Dendritic cell treated with granulocyte-macrophage colony-stimulating factor and Interleukin-4, amounts not matched to agents 40 ng/mL and 50 ng/mL, for 4 days (primary cell): ENCODE measurements at regions not wholly inside any gene's neighbourhood (a gene's known extent, or its start where the extent isn't known, plus 50 kb on each side); places are given as distances from the start of the nearest gene placed in this dataset.

Source experiments
- H3K27ac Mint-ChIP-seq: one replicate; pipeline ENCODE4 v1.8.0; 2022; ENCODE audit warnings: mild to moderate bottlenecking, mixed read lengths
- H3K27me3 Mint-ChIP-seq: one replicate; pipeline ENCODE4 v1.8.0; 2022; ENCODE audit warnings: mild to moderate bottlenecking, mixed read lengths
- H3K36me3 Mint-ChIP-seq: one replicate; pipeline ENCODE4 v1.8.0; 2022; ENCODE audit warnings: low read depth, mixed read lengths
- H3K4me1 Mint-ChIP-seq: one replicate; pipeline ENCODE4 v1.8.0; 2022; ENCODE audit warnings: low read depth, mixed read lengths
- H3K4me3 Mint-ChIP-seq: one replicate; pipeline ENCODE4 v1.8.0; 2022; ENCODE audit warnings: mild to moderate bottlenecking, moderate library complexity, mixed read lengths
- H3K9me3 Mint-ChIP-seq: one replicate; pipeline ENCODE4 v1.8.0; 2022; ENCODE audit warnings: mixed read lengths
- intact Hi-C: fragments of 100-400 bp; cut with micrococcal nuclease; formaldehyde crosslinking; loops from one replicate; pipeline ENCODE4 v1.15.0; 2022

DNA sequence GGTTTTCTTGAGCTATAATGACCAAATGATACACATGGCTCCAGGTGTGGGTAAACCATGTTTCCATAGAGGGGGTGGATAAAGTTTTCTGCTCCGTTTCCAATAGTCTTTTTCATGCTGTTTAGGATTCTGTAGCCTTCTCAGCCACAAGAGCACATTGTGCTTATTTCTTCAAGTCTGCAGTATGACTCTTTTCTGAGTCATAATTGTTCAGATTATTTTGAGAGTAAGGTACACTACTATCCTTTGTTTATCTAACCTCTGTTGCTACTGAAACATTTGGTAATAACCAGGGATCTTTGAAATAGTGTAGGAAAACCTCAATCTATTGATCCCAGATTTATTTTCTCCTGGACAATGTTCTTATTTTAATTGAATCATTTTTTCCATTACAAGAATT is 247.9 kb upstream of the BMP2 start:
- no peaks in the 10 kb centered on the region for H3K4me1 Mint-ChIP-seq
- H3K27me3 Mint-ChIP-seq, result no peaks in the 10 kb centered on the region
- no peak overlapping the region for H3K27ac Mint-ChIP-seq
- H3K9me3 Mint-ChIP-seq, result peaks cover 30% of the 10 kb centered on the region
- no peak overlapping the region for H3K4me3 Mint-ChIP-seq
- H3K36me3 Mint-ChIP-seq, result no peaks in the 10 kb centered on the region
- intact Hi-C loops, result no loop called here

DNA sequence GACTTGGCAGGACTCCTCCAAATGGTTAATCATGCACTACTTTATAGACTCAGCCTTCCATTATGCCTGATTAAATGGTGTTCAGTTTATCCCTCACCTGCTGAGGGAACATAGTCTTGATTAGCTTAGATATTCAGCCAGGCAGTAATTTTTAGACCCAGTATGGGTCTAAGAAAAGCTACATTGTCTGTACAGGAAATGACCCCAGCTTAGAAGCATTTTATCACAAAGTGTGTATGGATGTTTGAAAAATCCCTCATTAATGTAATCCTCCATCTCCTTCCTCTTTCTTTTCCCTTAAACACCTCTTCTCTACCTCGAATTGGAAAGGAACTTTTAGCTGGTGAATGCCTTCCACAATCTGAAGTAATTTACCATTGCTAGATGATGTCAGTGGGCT is 252.2 kb upstream of the BMP2 start:
- Mint-ChIP-seq H3K27me3 (no peaks in the 10 kb centered on the region), H3K36me3 (no peaks in the 10 kb centered on the region), H3K9me3 (peaks cover 8% of the 10 kb centered on the region), H3K27ac (no peak overlapping the region), H3K4me1 (no peaks in the 10 kb centered on the region), H3K4me3 (no peak overlapping the region)
- intact Hi-C loops, result no loop called here

DNA sequence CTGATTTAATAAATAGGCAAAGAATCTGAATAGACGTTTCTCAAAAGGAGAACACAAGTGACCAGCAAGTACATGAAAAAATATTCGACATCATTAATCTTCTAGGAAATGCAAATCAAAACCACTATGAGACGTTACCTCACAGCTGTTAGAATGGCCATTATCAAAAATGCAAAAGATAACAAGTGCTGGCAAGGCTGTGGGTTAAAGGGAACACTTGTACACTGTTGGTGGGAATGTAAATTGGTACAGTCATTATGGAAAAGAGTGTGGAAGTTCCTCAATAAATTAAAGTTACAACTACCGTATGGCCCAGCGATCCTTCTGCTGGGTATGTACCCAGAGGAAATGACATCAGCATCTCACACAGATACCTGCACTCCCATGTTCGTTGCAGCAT is 253.9 kb upstream of the BMP2 start:
- Mint-ChIP-seq H3K9me3 (no peaks in the 10 kb centered on the region), H3K27me3 (no peaks in the 10 kb centered on the region), H3K4me3 (no peak overlapping the region), H3K27ac (no peak overlapping the region), H3K36me3 (no peaks in the 10 kb centered on the region), H3K4me1 (no peaks in the 10 kb centered on the region)
- intact Hi-C loops, result no loop called here

DNA sequence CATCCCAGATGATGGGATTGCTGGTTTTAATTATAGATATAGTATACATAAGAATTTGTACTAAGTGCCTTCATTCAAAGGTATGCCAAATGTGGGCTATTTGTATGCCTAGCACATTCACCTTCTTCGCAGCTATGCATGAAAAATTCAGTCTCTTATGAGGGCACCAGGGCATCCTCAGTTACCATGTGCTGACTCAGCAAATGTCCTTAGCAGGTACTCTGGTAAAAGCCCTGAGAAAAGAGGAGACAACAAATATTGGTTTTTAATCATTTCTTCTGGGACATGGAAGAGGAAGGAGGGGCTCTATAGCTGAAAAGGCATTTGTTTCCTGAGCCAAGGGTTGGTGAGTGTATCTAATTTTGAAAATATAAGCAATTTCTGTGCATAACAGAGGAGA is 258.1 kb upstream of the BMP2 start:
- intact Hi-C loops, result no loop called here
- no peaks in the 10 kb centered on the region for H3K27me3 Mint-ChIP-seq
- H3K9me3 Mint-ChIP-seq, result no peaks in the 10 kb centered on the region
- no peak overlapping the region for H3K4me3 Mint-ChIP-seq
- H3K27ac Mint-ChIP-seq, result no peak overlapping the region
- no peaks in the 10 kb centered on the region for H3K4me1 Mint-ChIP-seq
- H3K36me3 Mint-ChIP-seq, result no peaks in the 10 kb centered on the region

DNA sequence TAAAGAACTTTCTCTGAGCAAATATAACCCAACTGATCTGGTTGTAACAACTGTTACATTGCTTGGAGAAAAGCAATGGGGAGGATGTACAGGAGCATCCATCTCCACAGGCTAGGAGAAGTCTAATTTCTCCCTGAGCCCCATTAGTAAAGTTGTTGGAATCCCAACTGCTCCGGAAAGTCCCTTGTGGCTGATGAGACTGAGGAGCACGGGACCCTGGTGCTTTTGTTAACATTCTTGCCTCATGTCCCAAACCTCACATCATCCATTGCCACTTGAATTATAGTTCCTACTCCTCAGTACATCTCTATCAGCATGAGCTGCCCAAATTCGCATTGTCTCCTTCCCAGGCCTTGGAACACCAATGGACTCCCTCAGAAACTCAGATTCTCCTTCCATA is 260.6 kb upstream of the BMP2 start:
- intact Hi-C loops, result no loop called here
- Mint-ChIP-seq H3K4me3 (no peak overlapping the region), H3K9me3 (no peaks in the 10 kb centered on the region), H3K36me3 (no peaks in the 10 kb centered on the region), H3K27ac (no peak overlapping the region), H3K4me1 (no peaks in the 10 kb centered on the region), H3K27me3 (no peaks in the 10 kb centered on the region)

DNA sequence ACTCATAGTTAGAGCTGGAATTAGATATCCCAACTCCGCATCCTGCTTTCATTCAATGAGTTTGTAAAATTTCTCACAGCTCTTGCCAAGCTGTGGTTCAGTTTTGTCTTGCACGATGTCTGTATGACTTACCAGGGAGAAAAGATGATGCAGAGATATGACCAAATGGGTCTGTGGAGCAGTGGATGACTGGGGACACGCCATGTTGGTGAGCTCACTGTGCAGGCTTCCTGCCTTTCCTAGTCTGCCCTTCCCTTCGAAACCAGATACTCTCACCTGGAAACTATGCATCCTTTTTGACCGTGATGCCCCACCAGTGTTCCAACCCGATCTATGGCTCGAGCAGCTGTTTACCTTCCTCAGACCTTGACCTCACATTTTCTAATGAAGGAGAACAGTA is 262.7 kb upstream of the BMP2 start:
- H3K36me3 Mint-ChIP-seq, result no peaks in the 10 kb centered on the region
- H3K27me3 Mint-ChIP-seq, result no peaks in the 10 kb centered on the region
- H3K27ac Mint-ChIP-seq, result no peak overlapping the region
- intact Hi-C loops, result no loop called here
- no peaks in the 10 kb centered on the region for H3K4me1 Mint-ChIP-seq
- H3K9me3 Mint-ChIP-seq, result no peaks in the 10 kb centered on the region
- H3K4me3 Mint-ChIP-seq, result no peak overlapping the region

DNA sequence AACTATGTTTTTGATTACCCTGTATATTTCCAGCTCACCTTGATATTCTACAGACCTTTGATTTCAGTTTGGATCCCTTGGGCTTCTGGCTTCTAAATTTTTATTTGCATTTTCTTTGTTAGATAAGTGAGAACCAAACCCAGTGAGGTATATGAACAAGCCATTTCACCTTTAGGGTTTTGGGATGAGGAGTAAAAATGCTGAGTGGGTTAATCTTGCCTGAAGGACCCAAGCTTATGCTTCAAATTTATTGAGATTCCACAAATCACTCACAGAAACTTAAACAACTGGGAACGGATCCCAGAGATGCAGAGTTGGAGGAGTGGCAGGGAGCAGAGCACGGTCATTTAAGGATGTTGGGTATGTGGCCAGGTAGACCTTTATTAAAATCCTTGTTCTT is 263.3 kb upstream of the BMP2 start:
- no peaks in the 10 kb centered on the region for H3K27me3 Mint-ChIP-seq
- intact Hi-C loops, result no loop called here
- no peaks in the 10 kb centered on the region for H3K4me1 Mint-ChIP-seq
- no peak overlapping the region for H3K4me3 Mint-ChIP-seq
- no peak overlapping the region for H3K27ac Mint-ChIP-seq
- no peaks in the 10 kb centered on the region for H3K36me3 Mint-ChIP-seq
- no peaks in the 10 kb centered on the region for H3K9me3 Mint-ChIP-seq

DNA sequence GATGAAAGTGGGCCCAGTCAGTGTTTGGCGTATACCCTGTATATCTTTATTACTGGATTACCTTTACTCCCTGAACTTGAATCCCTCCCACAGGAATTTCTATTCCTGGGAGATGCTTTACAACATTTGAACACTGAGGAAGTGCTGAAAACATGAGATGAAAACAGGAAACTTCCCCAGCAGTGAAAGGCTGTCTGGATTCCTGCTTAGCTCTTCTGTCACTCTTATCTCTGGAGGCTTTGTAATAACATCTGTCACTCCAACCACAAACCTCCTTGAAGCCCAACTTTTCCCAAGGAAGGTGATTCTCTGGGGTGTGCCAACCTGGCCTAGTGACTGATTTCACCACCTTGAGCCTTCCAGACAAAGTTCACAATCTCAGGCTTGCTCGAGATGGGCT is 264.5 kb upstream of the BMP2 start:
- Mint-ChIP-seq H3K4me1 (no peaks in the 10 kb centered on the region), H3K36me3 (no peaks in the 10 kb centered on the region), H3K4me3 (no peak overlapping the region), H3K27ac (no peak overlapping the region), H3K9me3 (no peaks in the 10 kb centered on the region), H3K27me3 (no peaks in the 10 kb centered on the region)
- intact Hi-C loops, result no loop called here

DNA sequence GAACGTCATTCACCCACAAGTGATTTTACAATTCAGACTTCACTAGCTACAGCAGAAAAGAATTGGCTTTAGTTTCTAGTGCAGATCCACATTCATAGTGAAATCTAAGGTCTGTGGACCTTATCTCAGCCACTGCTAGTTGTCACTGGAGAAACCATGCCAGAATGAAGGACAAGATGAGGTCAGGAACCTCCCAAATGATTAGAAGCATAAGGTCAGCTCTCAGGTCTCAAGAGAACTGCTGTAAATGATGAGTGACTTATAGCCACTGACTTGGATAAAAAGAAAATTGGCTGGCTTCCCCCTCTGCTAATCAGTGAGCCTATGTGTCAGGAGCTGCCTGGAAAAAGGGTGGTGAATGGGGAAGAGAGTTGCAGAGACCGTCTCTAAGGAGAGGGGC is 265.3 kb upstream of the BMP2 start:
- no peaks in the 10 kb centered on the region for H3K4me1 Mint-ChIP-seq
- H3K27ac Mint-ChIP-seq, result no peak overlapping the region
- H3K27me3 Mint-ChIP-seq, result no peaks in the 10 kb centered on the region
- no peaks in the 10 kb centered on the region for H3K36me3 Mint-ChIP-seq
- no peaks in the 10 kb centered on the region for H3K9me3 Mint-ChIP-seq
- no peak overlapping the region for H3K4me3 Mint-ChIP-seq
- intact Hi-C loops, result no loop called here

DNA sequence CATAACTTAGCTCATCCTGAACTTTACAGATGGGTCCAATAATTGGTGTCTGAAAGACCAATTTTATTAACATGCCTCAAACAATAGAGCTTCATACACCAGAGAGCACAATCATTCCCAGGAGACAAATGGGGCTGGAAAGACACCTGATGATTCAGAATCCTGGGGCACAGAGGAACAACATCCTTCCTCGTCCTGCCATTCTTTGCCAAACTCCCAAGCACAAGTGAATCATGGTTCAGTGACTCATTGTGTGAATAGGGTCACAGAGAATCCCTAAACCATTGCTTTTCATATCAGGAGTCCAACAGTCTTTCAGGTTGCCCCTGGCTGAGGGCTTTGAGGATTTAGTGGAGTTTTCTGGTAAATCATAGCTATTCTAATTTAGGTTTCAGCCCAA is 266.4 kb upstream of the BMP2 start:
- intact Hi-C loops, result no loop called here
- Mint-ChIP-seq H3K9me3 (no peaks in the 10 kb centered on the region), H3K27ac (no peak overlapping the region), H3K4me3 (no peak overlapping the region), H3K27me3 (no peaks in the 10 kb centered on the region), H3K36me3 (no peaks in the 10 kb centered on the region), H3K4me1 (no peaks in the 10 kb centered on the region)

DNA sequence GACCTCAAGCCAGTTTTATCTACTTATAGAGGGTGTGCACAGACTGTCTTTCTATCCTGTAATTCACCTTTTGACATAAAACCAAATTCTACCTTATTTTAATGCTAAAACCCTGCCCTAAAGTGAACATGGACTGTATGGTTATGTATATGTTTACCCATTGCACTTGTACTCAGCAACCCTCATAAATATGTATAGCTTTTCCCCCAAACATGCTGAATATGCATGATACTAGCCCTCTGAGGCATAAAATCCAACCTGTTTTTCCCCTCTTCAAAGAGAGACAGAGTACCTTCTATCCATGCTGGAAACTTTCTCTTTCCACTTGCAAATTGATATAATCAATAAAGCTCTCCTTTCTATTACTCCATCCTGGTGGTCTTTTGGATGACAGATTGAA is 267.9 kb upstream of the BMP2 start:
- no peaks in the 10 kb centered on the region for H3K36me3 Mint-ChIP-seq

DNA sequence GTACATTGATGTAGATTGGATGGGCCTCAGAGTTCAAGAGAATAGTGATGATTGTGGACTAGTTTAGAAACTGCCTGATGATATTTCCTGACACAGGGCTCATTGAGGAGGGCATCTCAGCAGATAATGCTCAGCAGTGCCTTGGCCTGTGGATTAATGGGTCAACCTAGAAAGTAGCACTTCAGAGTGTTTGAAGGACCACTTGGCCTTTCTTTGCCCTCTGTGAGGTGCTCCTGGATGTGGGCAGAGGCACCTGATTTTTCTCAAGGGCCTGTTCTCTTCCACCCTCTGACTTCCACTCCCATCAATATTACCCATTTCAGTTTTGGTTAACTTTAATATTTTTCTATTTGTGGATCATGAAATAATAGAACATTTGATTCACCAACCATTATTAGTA is 270.6 kb upstream of the BMP2 start:
- H3K27ac Mint-ChIP-seq, result no peak overlapping the region
- H3K4me3 Mint-ChIP-seq, result no peak overlapping the region
- intact Hi-C loops, result no loop called here
- H3K27me3 Mint-ChIP-seq, result no peaks in the 10 kb centered on the region
- H3K4me1 Mint-ChIP-seq, result no peaks in the 10 kb centered on the region
- H3K9me3 Mint-ChIP-seq, result no peaks in the 10 kb centered on the region
- H3K36me3 Mint-ChIP-seq, result no peaks in the 10 kb centered on the region

More for the DNA sequence above, 267.9 kb upstream of the BMP2 start:
- Mint-ChIP-seq H3K4me3 (no peak overlapping the region), H3K27me3 (no peaks in the 10 kb centered on the region), H3K27ac (no peak overlapping the region), H3K4me1 (no peaks in the 10 kb centered on the region), H3K9me3 (no peaks in the 10 kb centered on the region)
- intact Hi-C loops, result no loop called here

DNA sequence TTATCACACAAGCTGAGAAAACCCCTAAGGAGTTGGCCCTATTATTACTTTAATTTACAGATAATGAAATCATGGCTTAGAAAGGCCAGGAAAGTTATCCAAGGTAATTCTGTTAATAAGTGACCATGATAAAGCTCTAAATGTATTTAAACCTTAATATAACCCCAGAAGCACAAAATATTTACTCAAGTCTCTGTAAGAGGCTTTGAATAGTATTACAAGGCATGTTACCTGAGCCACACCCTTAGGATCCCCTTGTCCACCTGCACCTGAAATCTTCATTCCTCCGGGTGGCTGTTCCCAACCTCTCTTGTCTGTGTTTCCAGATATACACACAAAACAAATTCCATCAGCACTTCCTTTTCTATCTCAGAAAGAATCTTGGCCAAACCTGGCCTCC is 271.6 kb upstream of the BMP2 start:
- Mint-ChIP-seq H3K9me3 (no peaks in the 10 kb centered on the region), H3K4me3 (no peak overlapping the region), H3K4me1 (no peaks in the 10 kb centered on the region), H3K27ac (no peak overlapping the region), H3K27me3 (no peaks in the 10 kb centered on the region), H3K36me3 (no peaks in the 10 kb centered on the region)
- intact Hi-C loops, result no loop called here

DNA sequence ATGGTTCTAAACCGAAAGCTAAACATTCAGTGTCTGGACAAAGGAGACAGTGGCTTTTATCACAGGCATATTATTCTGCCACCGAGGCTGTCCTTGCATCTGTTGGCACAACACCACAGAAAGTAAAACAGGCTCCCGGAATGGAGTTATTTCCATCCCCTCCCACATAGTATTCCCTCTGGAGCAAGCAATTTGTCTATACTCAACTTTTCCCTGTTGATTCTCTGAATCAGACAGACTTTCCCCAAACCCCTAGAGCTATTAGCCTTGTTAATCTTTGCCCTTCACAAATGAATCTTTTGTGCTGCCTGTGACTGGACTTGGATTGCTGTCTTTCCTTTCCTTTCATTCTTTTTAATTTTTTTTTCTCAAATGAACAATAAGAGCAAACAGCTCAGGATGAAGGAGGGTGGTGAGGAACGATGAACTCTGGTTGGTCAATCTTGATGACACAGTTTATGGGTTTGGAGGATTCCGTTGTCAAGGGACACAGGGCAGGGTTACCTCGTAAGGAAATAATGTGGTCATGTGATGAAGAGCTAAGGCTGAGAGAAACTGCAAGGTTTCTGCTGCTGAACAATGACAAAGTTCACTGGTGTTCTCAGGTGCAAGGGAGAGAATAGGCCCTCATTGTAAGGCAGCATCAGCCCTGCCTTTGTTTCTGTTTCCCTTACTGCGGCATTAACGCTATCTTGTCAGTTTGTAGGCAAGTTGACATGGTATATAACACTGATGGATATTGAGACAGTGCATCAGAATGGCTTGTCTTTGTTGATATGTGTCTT is 275.0 kb upstream of the BMP2 start:
- Mint-ChIP-seq H3K4me1 (no peaks in the 10 kb centered on the region), H3K4me3 (no peak overlapping the region), H3K27ac (no peak overlapping the region), H3K9me3 (no peaks in the 10 kb centered on the region), H3K27me3 (no peaks in the 10 kb centered on the region), H3K36me3 (no peaks in the 10 kb centered on the region)
- intact Hi-C loops, result no loop called here

DNA sequence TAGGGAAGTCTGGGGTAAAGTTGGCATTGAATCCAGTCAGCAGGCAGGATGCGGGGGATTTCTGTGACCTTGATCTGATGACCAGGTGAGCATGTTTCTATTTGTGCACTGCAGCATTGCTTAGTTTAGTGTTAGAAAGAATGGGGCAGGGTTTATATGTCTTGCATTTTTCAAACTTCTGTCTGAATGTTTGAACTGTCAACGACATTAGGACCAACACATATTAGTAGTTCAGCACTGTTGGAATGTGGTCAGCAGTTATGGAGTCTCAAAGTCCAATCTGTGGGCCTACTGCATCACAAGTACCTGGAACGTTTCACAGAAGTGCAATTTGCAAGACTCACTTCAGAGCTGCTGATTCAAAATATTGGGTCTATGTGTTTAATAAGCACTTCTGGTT is 276.6 kb upstream of the BMP2 start:
- Mint-ChIP-seq H3K27me3 (no peaks in the 10 kb centered on the region), H3K27ac (no peak overlapping the region), H3K4me1 (no peaks in the 10 kb centered on the region), H3K36me3 (no peaks in the 10 kb centered on the region), H3K4me3 (no peak overlapping the region), H3K9me3 (no peaks in the 10 kb centered on the region)
- intact Hi-C loops, result no loop called here
